GM18909 (cell line): ENCODE measurements at regions not wholly inside any gene's neighbourhood (a gene's known extent, or its start where the extent isn't known, plus 50 kb on each side); places are given as distances from the start of the nearest gene placed in this dataset.
"Not testable (repeated sequence)": the region's sequence is repeated elsewhere in the genome, so short reads cannot be mapped to it uniquely, and the experiment has no call there.

Experiments
- ATAC-seq: cut with Tn5 transposase; IDR thresholded peaks from one replicate; pipeline ENCODE4 v1.9.1; 2021; ENCODE audit warnings: mild to moderate bottlenecking; ENCODE audit not compliant: unreplicated experiment, poor library complexity

- ATAC-seq: no peak
Measured at GRCh38 chr1:224529844-224530243, 86.3 kb upstream of the CNIH3 start.

GRCh38 chr1:224533517-224533916, 82.6 kb upstream of the CNIH3 start:
- no peak for ATAC-seq

- no peak for ATAC-seq
Measured at GRCh38 chr1:224534731-224535130, 81.4 kb upstream of the CNIH3 start.

GRCh38 chr1:224535641-224536040, 80.5 kb upstream of the CNIH3 start:
- no peak for ATAC-seq

- ATAC-seq: no peak
Measured at GRCh38 chr1:224539971-224540370, 76.1 kb upstream of the CNIH3 start.

- no peak for ATAC-seq
Measured at GRCh38 chr1:224540535-224540934, 75.6 kb upstream of the CNIH3 start.

- ATAC-seq: no peak
Measured at GRCh38 chr1:224541072-224541790, 74.9 kb upstream of the CNIH3 start.

GRCh38 chr1:224541901-224542630, 74.1 kb upstream of the CNIH3 start:
- ATAC-seq: no peak

- no peak for ATAC-seq
Measured at GRCh38 chr1:224542783-224543440, 73.2 kb upstream of the CNIH3 start.

- ATAC-seq: no peak
Measured at GRCh38 chr1:224543453-224543852, 72.7 kb upstream of the CNIH3 start.

GRCh38 chr1:224544346-224545110, 71.6 kb upstream of the CNIH3 start:
- no peak for ATAC-seq

- ATAC-seq: no peak
Measured at GRCh38 chr1:224545571-224545970, 70.5 kb upstream of the CNIH3 start.

- ATAC-seq: no peak
Measured at GRCh38 chr1:224548676-224549075, 67.4 kb upstream of the CNIH3 start.

- ATAC-seq: not testable (repeated sequence)
Measured at GRCh38 chr1:224551189-224551588, 64.9 kb upstream of the CNIH3 start.

- ATAC-seq: no peak
Measured at GRCh38 chr1:224554056-224554455, 62.1 kb upstream of the CNIH3 start.

GRCh38 chr1:224554620-224555259, 61.4 kb upstream of the CNIH3 start:
- no peak for ATAC-seq

- no peak for ATAC-seq
Measured at GRCh38 chr1:224558904-224559303, 57.2 kb upstream of the CNIH3 start.

- no peak for ATAC-seq
Measured at GRCh38 chr1:224559981-224560728, 56.0 kb upstream of the CNIH3 start.

GRCh38 chr1:224562881-224563280, 53.2 kb upstream of the CNIH3 start:
- ATAC-seq: not testable (repeated sequence)
